LNCAP (cell line): ENCODE measurements at regions not wholly inside any gene's neighbourhood (a gene's known extent, or its start where the extent isn't known, plus 50 kb on each side); places are given as distances from the start of the nearest gene placed in this dataset.

Experiments
- CTCF ChIP-seq: fragments of 450-650 bp; IDR thresholded peaks from 2 replicates; pipeline ENCODE4 v1.5.1; 2017; ENCODE audit warnings: mild to moderate bottlenecking

GRCh38 chr9:130766021-130766926 is 68.8 kb upstream of the ABL1 start:
- TF ChIP-seq CTCF, result no peak

- TF ChIP-seq CTCF, result no peak
Observed at GRCh38 chr9:130766927-130767307, 68.1 kb upstream of the ABL1 start.

- no peak for TF ChIP-seq CTCF
Observed at GRCh38 chr9:130768265-130768664, 66.8 kb upstream of the ABL1 start.

GRCh38 chr9:130768891-130769403 is 66.1 kb upstream of the ABL1 start:
- TF ChIP-seq CTCF, result no peak

- no peak for TF ChIP-seq CTCF
Observed at GRCh38 chr9:130770093-130770492, 65.0 kb upstream of the ABL1 start.

- peak; percentile 70 for TF ChIP-seq CTCF
Observed at GRCh38 chr9:130770679-130771442, 64.2 kb upstream of the ABL1 start.

- no peak for TF ChIP-seq CTCF
Observed at GRCh38 chr9:130772185-130772584, 62.9 kb upstream of the ABL1 start.
